Pancreas (tissue), 10 donors: ENCODE measurements at regions not wholly inside any gene's neighbourhood (a gene's known extent, or its start where the extent isn't known, plus 50 kb on each side); places are given as distances from the start of the nearest gene placed in this dataset.
"Not testable (repeated sequence)": the region's sequence is repeated elsewhere in the genome, so short reads cannot be mapped to it uniquely, and the experiment has no call there.

Source experiments
- ATAC-seq, 4 donors: fragments of 200-7000 bp; cut with Tn5 transposase; one replicate each; pipeline versions ENCODE4 v1.8.0 to v1.9.1; 2020; ENCODE audit warnings: mild to moderate bottlenecking in 4 of 4, moderate library complexity in 4 of 4
- DNase-seq, 6 donors: peaks; one replicate each; pipeline ENCODE4 v3.0.0-alpha.2; 2020
- FAIRE-seq: peaks from 2 replicates; lab custom pipeline; 2012; peaks lifted over from hg19 to GRCh38; lab: Jason Lieb, UNC
- H3K27ac ChIP-seq, 4 donors: fragments of 200-600 bp; sonication (generic); 1 replicate in 3 of 4; 2 replicates in 1 of 4; pipeline versions ENCODE4 v1.5.0 to v1.8.0; 2020
- H3K27me3 ChIP-seq, 4 donors: fragments of 200-600 bp; one replicate each; pipeline ENCODE4 v1.8.0; 2021
- H3K36me3 ChIP-seq, 3 donors: fragments of 200-600 bp; sonication (generic) in 1 of 3; one replicate each; pipeline versions ENCODE4 v1.5.0 to v1.8.0; 2020 to 2021
- H3K4me1 ChIP-seq, 3 donors: fragments of 200-600 bp; one replicate each; pipeline ENCODE4 v1.8.0; 2021
- H3K4me3 ChIP-seq, 4 donors: fragments of 200-600 bp; sonication (generic) in 2 of 4; one replicate each; pipeline versions ENCODE4 v1.5.0 to v1.8.0; 2020 to 2021
- H3K9me3 ChIP-seq, 4 donors: fragments of 200-600 bp; one replicate each; pipeline ENCODE4 v1.8.0; 2021
- WGBS, 2 donors: extraction: QIAGEN DNeasy Blood & Tissue Kit; methylation state at CpG; one replicate each; pipeline ENCODE4 v1.1.7; 2013; 5-methylcytosine and 5-hydroxymethylcytosine counted together
- intact Hi-C, 3 donors: fragments of 100-400 bp; cut with DNase I; formaldehyde crosslinking; loops; one replicate each; pipeline versions ENCODE4 v1.11.1 to v1.14.2; 2022
- TF ChIP-seq, protein P1 (sequence below), 4 donors: fragments of 200-600 bp; sonication (generic) in 3 of 4; IDR thresholded peaks; one replicate each; pipeline versions ENCODE4 v1.5.0 to v1.8.0; 2021; ENCODE audit warnings: antibody characterized with exemption in 4 of 4
- donor health status: healthy with polysubstance abuse.
- donor health status: DM: no; HTN: no; CAD: no; lungs with moderate emphysema.
- donor health status: DM: no; HTN: no; CAD: no.
- donor health status: control.
- donor health status: control.
- donor health status: Bipolar disorder and iron deficiency.
- donor health status: DM: yes; HTN: yes; CAD: no.
- donor health status: DM: no; HTN: no; CAD: no.
- donor health status: DM: no; HTN: no; CAD: no.
- donor health status: DM: yes; HTN: yes; CAD: no.

GRCh38 chr7:113304104-113304503 is 185.8 kb upstream of the SMIM30 start:
- ATAC-seq (no peak), DNase-seq (no peak), FAIRE-seq (no peak)
- no peaks in the 10 kb centered on the region for H3K36me3 ChIP-seq
- H3K4me1 ChIP-seq, result peaks cover 0 to 6% (median 0%) of the 10 kb centered on the region in 3 donors
- TF ChIP-seq, protein P1, sequence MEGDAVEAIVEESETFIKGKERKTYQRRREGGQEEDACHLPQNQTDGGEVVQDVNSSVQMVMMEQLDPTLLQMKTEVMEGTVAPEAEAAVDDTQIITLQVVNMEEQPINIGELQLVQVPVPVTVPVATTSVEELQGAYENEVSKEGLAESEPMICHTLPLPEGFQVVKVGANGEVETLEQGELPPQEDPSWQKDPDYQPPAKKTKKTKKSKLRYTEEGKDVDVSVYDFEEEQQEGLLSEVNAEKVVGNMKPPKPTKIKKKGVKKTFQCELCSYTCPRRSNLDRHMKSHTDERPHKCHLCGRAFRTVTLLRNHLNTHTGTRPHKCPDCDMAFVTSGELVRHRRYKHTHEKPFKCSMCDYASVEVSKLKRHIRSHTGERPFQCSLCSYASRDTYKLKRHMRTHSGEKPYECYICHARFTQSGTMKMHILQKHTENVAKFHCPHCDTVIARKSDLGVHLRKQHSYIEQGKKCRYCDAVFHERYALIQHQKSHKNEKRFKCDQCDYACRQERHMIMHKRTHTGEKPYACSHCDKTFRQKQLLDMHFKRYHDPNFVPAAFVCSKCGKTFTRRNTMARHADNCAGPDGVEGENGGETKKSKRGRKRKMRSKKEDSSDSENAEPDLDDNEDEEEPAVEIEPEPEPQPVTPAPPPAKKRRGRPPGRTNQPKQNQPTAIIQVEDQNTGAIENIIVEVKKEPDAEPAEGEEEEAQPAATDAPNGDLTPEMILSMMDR (IDR thresholded peaks at IDR 0.05), result no peak
- no peaks in the 10 kb centered on the region for H3K27me3 ChIP-seq
- intact Hi-C loops, result no loop called here
- no peak overlapping the region for H3K4me3 ChIP-seq
- H3K9me3 ChIP-seq, result no peaks in the 10 kb centered on the region
- H3K27ac ChIP-seq, result no peak overlapping the region

- H3K27me3 ChIP-seq, intact Hi-C loops, H3K4me3 ChIP-seq, H3K9me3 ChIP-seq, ATAC-seq, H3K36me3 ChIP-seq, DNase-seq, H3K27ac ChIP-seq, FAIRE-seq: not testable (repeated sequence)
- peaks cover 0 to 11% (median 0%) of the 10 kb centered on the region in 3 donors for H3K4me1 ChIP-seq
Measured at GRCh38 chr7:113303388-113303787, 185.0 kb upstream of the SMIM30 start.

- Histone ChIP-seq H3K27me3 (no peaks in the 10 kb centered on the region), H3K36me3 (no peaks in the 10 kb centered on the region), H3K4me1 (peaks cover 0 to 18% (median 0%) of the 10 kb centered on the region in 3 donors), H3K27ac (no peak overlapping the region), H3K4me3 (no peak overlapping the region), H3K9me3 (no peaks in the 10 kb centered on the region)
- ATAC-seq (no peak), FAIRE-seq (no peak), DNase-seq (no peak)
- intact Hi-C loops, result no loop called here
- WGBS, 2 donors, result 67 to 89% methylated on average over 1 of the region's 1 CpG
- TF ChIP-seq, protein P1 (IDR thresholded peaks at IDR 0.05), result no peak
Measured at GRCh38 chr7:113301983-113302382, 183.6 kb upstream of the SMIM30 start.

GRCh38 chr7:113301141-113301540 is 182.8 kb upstream of the SMIM30 start:
- ATAC-seq, result no peak
- 78 to 90% methylated on average over 3 of the region's 3 CpGs for WGBS, 2 donors
- DNase-seq, result no peak
- FAIRE-seq, result no peak
- no peaks in the 10 kb centered on the region for H3K36me3 ChIP-seq
- peaks cover 0 to 18% (median 0%) of the 10 kb centered on the region in 3 donors for H3K4me1 ChIP-seq
- no peak overlapping the region for H3K27ac ChIP-seq
- intact Hi-C loops, result no loop called here
- TF ChIP-seq, protein P1 (IDR thresholded peaks at IDR 0.05), result no peak
- no peaks in the 10 kb centered on the region for H3K9me3 ChIP-seq
- H3K4me3 ChIP-seq, result no peak overlapping the region
- no peaks in the 10 kb centered on the region for H3K27me3 ChIP-seq

GRCh38 chr7:113299748-113300147 is 181.4 kb upstream of the SMIM30 start:
- intact Hi-C loops, result no loop called here
- TF ChIP-seq, protein P1 (IDR thresholded peaks at IDR 0.05), result no peak
- Histone ChIP-seq H3K36me3 (no peaks in the 10 kb centered on the region), H3K9me3 (no peaks in the 10 kb centered on the region), H3K4me1 (peaks cover 0 to 18% (median 0%) of the 10 kb centered on the region in 3 donors), H3K4me3 (no peak overlapping the region), H3K27me3 (no peaks in the 10 kb centered on the region), H3K27ac (no peak overlapping the region)
- no peak for FAIRE-seq
- no peak for DNase-seq
- ATAC-seq, result no peak

DNA sequence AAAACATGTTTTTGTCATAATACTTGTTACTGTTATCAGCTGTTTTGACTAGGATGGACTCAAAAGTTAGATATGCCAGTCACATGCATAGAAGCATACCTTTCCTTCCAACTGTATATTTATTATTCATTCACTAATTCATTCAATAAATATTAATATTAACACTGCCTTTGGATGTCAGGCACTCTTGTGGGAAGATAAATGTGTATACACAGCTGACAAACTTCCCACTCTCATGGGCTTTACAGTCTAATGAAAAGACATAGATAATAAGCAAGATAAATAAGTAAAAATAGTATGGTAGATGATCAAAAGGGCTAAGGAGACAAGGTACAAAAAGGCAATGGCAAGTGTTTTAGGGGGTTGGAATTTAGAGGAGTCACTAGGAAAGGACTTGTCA is 180.1 kb upstream of the SMIM30 start:
- DNase-seq (peak in 1 of 6 donors; percentile 21), FAIRE-seq (no peak), ATAC-seq (peak in 3 of 4 donors; percentile 64 to 86 (median 74))
- Histone ChIP-seq H3K9me3 (no peaks in the 10 kb centered on the region), H3K27ac (no peak overlapping the region), H3K36me3 (no peaks in the 10 kb centered on the region), H3K27me3 (no peaks in the 10 kb centered on the region), H3K4me1 (peaks cover 0 to 18% (median 0%) of the 10 kb centered on the region in 3 donors), H3K4me3 (no peak overlapping the region)
- intact Hi-C loops, result no loop called here
- TF ChIP-seq, protein P1 (IDR thresholded peaks at IDR 0.05), result no peak
